HL-60 (cell line): ENCODE measurements at regions not wholly inside any gene's neighbourhood (a gene's known extent, or its start where the extent isn't known, plus 50 kb on each side); places are given as distances from the start of the nearest gene placed in this dataset.

Experiments
- CTCF ChIP-seq: IDR thresholded peaks from one replicate; pipeline ENCODE4 v1.5.1; 2011; ENCODE audit warnings: low read length, control low read depth, inconsistent platforms; ENCODE audit not compliant: insufficient read depth
- GABPA ChIP-seq: IDR thresholded peaks from 2 replicates; pipeline ENCODE4 v1.6.1; 2012; ENCODE audit warnings: low read depth
- POLR2AphosphoS5 ChIP-seq: IDR thresholded peaks from 2 replicates; pipeline ENCODE4 v1.6.1; 2012; ENCODE audit warnings: low read depth

GRCh38 chrX:81367291-81367690 lies 165.4 kb downstream of the SH3BGRL start:
- TF ChIP-seq CTCF (no peak), POLR2AphosphoS5 (no peak), GABPA (no peak)
